Left hindlimb (tissue), 1 donor: ENCODE measurements at regions not wholly inside any gene's neighbourhood (a gene's known extent, or its start where the extent isn't known, plus 50 kb on each side); places are given as distances from the start of the nearest gene placed in this dataset.
"Not testable (repeated sequence)": the region's sequence is repeated elsewhere in the genome, so short reads cannot be mapped to it uniquely, and the experiment has no call there.

ENCODE experiments used
- DNase-seq: peaks from one replicate; pipeline ENCODE4 v3.0.0-alpha.2; 2018

DNA sequence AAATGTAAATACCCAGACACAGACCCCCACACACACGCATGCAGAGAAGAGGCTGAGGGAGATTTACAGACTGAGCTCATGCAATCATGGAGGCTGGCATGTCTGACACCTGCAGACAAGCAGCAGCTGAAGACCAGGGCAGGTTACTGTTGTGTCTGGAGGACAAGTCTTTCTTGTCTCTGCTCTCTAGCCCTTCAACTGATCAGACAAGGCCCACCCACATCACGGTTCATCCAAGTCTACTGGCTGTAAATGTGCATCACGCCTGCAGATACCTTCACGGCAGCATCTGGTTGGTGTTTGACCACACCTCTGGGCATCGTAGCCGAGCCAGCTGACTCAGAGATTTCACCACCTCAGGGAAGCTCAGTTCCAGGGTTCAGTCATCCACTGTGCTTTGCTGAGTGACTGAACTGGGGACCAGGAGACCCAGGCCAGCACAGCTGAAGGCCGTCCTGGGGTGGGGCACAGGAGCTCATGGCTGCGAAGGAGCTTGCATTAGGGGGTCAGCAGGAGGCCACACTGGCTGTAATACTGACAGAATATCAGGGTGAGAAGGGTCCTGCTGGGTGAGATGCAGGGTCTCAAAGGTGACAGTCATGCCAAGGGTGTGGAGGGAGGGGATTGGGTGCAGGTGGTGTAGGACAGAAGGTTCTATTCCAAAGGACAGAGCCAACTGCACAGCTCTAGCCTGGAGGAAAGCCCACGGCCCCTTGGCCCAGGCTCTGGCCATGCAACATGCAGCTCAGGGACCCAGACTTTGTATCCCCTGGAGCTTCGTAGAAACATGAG lies 304.9 kb downstream of the BRD1 start:
- DNase-seq, result no peak

DNA sequence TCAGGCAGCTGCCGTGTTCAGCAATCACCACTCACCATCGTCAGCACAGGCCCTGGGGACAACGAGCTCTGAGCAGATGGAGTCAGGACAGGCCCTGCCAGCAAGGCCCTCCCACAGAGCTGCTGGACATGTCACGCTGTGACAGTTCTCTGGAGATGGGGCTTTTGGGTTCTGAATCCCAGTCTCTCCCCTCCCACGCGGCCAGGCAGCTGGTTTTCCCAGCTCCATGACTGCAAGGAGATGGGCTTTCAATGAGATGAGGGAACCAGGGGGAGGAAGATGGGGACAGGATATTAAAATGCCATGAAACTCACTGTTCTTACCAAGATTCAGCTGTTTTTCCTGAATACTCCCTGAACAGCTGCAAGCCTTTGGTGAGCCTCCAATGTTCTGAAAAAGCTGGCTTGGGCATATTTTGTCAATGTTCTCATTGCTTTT lies 305.9 kb downstream of the BRD1 start:
- peak; percentile 62 for DNase-seq

DNA sequence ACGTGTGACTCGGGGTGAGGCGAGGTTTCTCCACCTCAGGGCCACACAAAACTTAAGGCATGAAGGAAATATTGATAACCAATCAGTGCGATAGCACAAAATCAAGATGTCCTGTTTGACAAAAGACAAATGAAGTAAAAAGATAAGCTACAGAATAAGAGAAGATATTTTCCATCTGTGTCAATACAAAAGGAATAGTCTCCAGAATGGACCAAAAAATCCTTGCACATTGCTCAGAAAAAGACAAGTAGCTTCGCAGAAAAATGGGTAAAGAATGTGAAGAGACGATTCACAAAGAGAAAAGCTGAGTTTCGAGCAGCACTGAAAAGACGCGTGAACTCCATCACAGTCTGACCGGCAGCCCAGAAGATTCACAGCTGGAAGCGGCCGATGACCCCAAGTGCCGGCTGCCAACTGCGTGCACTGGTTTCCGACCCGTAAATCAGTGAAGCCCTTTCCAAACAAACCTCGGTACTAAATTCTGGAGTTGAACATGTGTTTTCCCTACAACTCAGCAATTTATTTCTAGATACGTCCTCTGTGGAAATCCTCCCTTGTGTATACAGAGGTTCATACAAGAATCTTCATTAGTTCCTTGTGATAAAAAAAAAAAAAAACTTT lies 308.4 kb downstream of the BRD1 start:
- DNase-seq, result no peak

DNA sequence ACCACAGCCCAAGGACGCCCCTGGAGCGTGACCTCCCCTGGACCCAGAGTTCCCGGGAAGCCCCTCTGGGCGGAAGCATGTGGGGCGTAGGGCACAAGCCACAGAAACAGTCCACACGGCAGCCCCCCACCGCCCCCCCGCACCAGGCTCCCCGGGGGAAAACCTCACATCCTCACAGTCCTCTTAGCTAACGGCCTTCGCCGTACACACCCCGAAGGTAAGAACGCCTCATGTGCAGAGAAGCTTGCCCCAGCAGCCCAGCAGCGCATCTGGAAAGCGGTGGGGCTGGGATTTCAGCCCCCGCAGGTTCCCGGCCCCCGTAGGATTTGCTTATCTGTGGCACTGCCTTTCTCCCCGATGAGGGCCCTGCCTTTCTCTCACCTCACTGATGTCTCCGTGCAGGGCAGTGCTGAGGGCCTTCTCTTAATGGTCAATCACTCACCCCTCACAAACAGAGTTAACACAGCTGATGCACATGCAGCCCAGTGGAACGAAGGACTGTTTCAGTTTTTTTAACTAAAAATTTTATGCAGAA lies 309.2 kb downstream of the BRD1 start:
- no peak for DNase-seq

DNA sequence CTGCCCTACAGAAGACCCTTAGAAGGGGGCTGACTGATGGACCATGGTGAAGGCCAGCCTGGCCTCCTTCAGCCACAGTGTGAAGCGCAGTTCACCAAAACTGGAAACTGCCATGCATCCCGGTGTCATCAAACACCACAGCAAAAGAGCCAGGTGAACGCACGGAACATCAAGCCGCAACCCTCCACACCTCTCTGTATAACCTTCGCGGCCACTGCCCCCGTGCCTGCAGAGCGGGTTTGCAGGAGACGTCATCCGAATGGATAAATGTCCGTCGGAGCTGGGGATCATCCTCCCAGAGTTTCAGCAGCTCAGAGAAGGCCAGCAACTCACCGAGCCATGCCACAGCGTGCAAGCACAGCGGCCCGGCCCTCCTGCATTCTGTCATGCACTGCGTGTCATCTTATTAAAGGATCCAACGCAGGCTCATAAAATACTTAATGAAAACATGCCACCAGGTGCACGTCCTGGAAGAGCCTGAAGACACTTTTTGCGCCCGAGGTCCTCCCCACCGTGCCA lies 309.9 kb downstream of the BRD1 start:
- no peak for DNase-seq

DNA sequence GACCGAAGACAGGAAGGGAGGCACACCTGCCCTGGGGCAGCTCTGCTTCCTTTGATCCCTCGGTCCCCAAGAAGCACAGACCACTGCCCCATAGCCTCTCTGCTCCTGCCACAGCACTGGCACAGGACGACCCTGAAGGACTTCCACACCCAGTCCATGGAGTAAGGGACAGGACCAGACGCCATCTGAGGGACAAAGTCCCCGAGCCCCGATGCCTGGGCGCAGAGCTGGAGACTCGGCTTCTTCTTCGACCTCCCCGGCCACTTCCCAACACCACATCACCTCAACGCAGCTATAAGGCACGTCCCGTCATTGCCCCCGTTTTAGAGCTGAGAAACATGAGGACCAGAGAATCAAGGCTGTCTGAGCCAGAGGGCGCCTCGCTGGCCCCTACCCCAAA lies 310.5 kb downstream of the BRD1 start:
- DNase-seq, result no peak

DNA sequence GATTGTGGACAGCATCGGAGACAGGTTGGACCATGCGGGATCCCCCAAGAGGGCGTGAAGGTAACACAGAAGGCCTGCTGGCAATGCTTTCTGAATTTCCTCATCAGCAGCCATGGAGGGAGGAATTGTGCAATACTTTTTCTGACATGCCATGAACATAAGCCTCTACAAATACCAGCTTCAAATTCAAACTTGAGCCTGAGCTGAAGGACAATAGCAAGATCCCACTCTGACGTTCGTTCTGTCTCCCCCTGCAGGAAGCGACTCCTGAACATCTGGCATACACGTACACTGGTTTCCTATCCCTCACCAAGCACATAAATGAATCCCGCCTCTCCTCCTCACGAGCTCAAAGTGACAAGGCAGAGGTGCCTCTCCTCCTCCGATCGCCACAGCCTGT lies 312.2 kb downstream of the BRD1 start:
- DNase-seq, result no peak

DNA sequence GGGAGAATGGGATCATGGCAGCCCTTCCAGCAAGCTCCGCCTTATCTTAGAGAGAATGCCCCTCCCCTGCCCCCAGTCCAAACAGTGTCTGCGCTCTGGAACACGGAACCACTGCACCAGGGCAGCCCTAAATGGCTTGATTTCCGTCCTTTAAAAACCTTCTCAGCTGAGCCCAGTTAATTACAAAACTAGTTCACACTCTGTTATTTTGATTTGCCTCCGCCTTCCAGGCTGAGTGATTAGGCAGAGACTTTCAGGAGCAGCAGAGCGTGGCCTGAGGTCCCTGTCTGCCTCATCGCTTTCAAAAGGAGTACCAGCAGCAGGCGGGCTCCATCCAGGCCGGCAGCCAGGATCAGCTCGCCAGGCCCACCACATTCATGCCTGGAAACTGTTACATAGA lies 313.0 kb downstream of the BRD1 start:
- DNase-seq, result no peak

DNA sequence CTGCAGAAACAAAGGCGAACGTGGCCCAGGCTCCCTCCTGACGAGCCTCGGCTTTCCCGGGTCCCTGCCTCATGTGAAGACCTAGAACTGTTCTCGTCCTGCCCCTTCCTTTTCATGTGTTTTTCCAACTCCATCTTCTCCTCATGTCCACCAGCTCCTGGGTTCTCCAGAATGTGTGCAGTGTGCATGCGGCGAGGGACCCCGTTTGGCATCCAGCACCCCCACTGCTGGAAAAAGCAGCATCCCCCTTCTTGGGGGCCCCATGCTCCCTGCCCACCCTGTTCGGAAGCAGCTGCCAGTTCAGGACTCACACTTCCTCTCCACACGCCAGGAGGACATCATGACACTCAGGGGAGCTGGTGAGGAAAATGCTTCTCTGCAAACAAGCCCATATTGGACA lies 313.5 kb downstream of the BRD1 start:
- DNase-seq, result no peak

DNA sequence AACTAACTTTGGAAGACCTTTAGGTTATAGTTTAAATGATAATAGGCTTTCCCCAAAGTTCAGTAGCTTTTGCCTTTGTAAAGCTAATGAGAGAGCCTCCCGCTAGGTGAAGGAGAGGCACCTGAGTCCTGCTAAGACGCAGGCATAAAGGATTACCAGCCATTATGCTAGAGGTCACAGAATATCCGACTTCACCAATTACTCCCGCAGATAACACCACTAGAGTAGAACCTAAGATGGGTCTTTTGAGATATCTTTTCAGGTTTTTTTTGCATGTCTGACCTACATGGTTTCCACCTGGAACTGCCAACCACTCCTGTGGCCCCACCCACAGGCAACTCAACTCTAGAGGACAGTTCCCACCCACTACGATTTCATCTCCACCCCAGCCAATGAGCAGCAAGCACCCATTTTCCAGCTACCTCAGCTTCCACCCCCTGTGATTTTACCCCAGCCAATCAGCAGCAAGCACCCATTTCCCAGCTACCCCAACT lies 314.3 kb downstream of the BRD1 start:
- DNase-seq, result no peak

DNA sequence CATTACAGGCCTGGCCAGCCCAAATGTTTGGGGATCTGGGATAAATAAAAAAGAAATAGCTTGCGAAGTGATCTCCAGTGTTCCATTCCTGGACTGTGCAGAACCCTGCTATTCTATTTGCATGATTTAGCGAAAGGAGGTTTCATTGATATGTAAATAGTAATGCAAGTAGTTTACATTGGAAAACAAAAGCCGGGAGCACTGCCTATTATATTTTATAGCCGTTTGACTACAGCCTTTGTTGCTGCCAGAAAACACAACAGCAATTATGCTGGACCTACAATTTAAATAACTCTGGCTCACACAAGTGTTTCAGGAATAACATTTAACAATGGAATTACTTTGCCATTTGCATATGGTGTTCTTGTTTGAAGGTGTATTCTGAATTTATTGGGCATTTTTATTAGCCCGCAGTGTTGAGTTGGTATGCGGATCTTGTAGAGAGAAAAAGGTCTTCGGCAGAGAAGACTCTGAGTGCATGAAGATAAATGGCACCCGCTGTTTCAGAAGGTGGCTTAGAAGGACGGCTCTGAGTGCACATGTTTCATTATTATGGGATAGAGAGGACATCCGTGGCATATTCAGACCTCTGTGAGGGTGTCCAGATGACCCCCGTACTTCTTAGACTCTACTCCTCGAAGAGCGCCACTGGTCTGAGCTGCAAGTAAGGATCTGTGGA lies 315.0 kb downstream of the BRD1 start:
- DNase-seq, result no peak

DNA sequence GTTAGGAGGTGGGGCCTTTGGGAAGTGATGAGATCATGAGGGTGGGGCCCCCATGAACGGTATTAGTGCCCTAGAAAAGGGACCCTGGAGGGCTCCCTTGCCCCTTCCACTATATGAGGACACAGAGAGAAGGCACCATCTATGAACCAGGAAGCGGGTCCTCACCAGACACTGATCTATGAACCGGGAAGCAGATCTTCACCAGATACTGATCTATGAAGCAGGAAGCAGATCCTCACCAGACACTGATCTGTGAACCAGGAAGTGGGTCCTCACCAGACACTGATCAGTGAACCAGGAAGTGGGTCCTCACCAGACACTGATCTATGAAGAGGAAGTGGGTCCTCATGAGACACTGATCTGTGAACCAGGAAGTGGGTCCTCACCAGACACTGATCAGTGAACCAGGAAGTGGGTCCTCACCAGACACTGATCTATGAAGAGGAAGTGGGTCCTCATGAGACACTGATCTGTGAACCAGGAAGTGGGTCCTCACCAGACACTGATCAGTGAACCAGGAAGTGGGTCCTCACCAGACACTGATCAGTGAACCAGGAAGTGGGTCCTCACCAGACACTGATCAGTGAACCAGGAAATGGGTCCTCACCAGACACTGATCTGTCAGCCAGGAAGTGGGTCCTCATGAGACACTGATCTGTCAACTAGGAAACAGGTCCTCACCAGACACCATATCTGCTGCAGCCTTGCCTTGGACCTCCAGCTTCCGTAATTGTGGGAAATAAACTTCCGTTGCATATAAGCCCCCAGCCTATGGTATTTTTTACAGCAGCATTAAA lies 316.1 kb downstream of the BRD1 start:
- not testable (repeated sequence) for DNase-seq

DNA sequence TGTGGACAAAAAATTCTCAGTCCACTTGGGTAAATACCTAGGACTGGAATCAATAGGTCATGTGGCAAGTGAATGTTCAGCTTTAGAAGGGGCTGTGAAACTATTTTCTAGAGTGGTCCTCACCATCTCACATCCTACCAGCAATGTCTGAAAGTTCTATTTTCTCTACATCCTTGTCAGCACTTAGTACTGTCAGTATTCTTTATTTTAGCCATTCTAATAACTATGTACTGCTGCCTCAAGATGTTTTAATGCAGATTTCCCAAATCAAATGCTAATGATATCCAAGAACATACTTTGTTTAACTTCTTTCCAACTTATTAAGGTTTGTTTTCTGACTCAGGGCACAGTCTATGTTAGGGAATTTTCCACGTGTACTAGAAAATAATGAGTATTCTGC lies 317.0 kb downstream of the BRD1 start:
- no peak for DNase-seq

DNA sequence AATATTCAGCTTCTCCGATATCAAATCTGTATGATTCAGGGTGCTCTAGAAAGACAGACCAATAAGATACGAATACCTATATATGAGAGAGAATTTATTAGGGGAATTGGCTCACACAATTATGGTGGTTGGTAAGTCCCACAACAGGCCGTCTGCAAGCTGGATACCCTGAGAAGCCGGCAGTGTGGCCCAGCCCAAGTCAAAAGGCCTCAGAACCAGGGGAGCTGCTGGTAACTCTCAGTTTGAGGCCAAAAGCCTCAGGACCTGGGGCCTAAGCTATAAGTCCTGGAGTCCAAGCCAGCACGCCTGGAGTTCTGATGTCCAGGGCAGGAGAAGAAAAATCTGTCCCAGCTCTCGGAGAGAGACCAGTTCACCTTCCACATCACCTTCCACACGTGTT lies 318.7 kb downstream of the BRD1 start:
- DNase-seq, result no peak

DNA sequence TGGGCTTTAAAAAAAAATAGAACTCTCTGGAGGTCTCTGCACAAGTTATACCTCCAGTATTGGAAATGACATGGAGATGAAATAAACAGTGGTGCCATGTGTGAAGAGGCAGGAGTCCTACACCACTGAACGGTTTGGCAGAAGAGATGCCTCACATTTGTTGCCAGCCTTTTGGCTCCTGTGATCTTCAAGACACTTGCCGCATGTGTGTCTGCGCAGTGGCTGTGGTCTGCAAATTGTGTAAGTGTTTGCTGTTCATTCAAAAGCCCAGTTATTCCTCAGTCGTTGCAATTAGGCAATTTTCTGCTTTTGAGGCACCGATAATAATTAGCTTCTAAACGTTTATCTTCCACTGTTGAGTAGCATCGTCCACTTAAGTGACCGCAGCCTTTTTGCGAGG lies 319.1 kb downstream of the BRD1 start:
- no peak for DNase-seq

DNA sequence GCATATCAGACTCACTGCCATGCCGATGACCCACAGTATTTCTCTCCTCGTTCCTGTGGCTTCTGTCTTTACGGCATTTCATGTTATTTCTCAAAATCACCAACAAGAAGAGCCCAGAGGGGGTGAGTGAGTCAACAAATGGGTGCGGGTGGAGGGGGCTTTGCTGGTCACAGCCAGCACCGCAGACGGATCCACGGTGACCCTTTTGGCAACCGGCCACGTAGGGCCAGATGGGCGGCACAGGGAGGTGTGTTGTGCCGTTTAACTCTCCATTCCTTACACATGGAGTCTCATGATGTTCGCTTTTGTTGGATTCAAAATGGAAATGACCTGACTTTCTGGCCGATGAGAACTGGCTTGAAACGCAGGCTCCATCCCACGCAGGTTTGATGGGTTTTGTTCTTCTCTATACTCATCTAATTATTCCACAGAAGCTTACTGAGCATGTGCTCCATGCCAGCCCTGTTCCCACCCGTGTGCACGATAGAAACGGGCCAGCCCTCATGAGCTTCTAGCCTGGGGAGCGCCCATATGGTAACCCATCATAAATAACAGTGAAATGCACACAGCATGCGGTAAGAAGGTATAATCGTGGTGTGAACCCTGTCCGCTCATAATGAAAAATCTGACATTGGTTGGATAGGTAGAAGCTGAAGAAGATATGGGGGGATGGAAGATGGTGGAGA lies 319.9 kb downstream of the BRD1 start:
- DNase-seq, result no peak

DNA sequence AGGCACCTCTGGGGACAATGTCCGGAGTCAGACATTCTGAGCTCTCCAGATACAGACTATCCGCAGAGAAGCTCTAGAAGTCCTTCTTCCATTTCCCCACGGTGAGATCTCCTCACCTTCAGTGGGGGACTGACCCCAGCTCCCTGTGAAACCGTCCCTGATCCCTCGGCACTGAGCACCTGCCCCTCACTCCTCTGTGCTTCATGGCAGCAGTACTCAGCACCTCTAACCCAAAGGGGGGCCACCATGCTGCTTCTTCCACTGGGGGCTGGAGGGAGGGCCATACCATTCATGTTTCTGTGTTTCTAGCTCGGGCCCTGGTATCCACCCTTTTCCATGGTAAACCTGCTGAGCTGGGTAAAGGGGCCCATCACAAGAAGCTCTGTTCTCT lies 321.7 kb downstream of the BRD1 start:
- DNase-seq, result no peak

DNA sequence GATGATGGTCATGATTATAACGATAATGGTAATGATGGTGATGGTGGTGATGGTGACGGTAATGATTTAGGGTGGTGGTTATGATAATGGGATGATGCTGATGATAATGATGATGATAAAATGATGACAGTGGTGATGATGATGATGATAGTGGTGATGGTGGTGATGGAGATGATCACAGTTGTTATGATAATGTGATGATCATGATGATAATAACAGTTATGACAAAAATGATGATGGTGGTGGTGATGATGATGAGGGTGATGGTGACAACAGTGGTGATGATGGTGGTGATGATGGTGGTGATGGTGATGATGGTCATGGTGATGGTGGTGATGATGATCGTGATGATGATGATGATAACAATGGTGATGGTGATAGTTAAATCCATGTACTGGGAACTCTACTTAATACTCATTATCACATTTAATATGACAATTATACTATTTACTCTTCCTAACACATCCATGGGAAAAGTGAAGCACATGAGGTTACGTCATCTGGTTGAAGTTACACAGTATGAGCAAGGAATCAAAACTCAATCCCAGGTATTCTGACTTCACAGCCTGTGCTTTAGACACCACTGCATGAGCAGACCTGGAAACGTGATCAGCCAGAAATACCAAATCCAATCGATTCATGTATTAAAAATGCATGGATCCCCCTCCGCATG lies 322.2 kb downstream of the BRD1 start:
- DNase-seq, result no peak

DNA sequence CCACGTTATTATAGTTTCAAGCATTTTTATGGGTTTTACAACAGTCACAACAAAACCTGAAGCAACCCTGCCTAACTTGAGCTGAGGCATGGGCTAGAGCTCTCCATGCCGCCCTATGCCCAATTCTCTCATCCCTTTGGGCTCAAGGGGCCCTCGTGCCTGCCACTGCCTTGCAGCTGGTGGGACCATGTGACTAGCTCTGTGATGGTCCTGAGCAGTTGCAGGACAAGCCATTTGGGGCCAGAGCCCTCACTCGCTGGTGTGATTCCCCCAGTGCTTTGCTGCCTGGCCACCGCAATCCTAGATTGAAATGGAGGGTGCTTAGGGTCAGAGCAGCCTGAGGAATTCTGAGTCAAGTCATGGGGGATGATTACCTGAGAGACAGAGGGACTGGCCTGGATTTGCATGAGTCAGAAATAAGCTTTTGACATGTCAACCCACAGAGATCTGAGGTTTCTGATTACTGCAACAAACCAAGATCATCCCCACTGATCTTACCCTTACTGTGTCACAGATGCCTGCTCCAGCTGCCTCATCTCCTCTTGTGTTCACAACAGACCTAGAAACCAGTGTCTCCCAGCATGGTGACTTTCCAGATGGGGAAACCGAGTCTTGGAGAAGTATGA lies 323.7 kb downstream of the BRD1 start:
- DNase-seq, result no peak

DNA sequence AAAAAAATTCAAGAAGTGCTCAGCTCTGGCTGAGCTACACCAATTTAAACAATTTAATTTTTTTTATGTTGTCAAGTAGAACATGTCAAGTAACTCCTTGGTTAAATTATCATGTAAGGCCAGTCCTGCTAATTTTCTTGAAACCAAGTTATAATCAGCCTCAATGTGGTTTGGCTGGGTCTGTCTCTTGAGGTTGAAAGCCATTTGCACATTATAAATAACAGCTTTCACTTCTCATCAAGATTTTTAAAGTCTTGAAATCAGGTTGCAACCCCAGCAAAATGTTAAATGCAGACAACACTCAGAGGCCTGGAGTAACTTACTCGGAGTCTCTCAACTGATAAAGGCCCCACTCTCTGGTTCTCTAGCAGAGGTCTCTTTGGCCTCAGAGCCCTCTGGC lies 324.4 kb downstream of the BRD1 start:
- DNase-seq, result no peak
